GM21447 (cell line): ENCODE measurements at regions not wholly inside any gene's neighbourhood (a gene's known extent, or its start where the extent isn't known, plus 50 kb on each side); places are given as distances from the start of the nearest gene placed in this dataset.
"Not testable (repeated sequence)": the region's sequence is repeated elsewhere in the genome, so short reads cannot be mapped to it uniquely, and the experiment has no call there.

Experiments used
- ATAC-seq: cut with Tn5 transposase; IDR thresholded peaks from one replicate; pipeline ENCODE4 v1.9.1; 2021; ENCODE audit not compliant: unreplicated experiment

DNA sequence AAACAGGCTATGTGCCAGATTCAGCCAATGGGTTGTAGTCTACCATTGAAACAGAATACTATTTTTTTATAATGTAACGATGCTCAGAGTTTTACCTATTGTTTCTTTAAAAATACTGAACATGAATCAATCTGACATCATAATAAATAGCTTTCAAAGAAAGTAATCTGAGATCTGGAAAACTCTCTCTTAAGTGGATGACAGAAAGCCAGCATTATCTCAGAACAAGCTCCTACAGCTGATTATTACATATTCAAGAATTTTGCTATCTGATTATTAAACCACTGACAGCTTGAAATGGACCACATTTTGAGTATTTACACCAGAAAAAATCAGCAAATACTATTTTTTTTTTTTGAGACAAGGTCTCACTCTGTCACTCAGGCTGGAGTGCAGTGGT, 484.2 kb upstream of the SOX9 start:
- ATAC-seq = no peak

DNA sequence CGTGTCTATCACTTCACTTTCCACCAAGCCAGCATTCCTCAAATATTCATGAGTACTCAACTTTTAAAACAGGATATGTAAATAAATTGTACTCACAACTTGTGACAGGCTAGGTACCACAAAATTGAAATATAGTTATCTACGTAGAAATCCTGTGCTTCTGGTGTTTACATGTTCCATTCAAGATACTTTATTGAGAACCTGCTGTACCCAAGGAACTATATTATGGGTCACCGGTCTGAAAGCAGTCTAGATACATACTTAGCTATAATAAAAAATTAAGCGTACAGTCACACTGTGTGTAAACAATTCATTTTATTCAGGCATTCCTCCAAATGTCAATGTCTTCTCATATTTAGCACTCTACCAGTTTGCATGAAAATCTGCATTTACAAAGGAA, 482.2 kb upstream of the SOX9 start:
- no peak for ATAC-seq

- ATAC-seq = no peak
These were observed 481.0 kb upstream of the SOX9 start for GRCh38 chr17:71639865-71640264.

- ATAC-seq = not testable (repeated sequence)
These were observed 473.9 kb upstream of the SOX9 start for GRCh38 chr17:71646890-71647289.

DNA sequence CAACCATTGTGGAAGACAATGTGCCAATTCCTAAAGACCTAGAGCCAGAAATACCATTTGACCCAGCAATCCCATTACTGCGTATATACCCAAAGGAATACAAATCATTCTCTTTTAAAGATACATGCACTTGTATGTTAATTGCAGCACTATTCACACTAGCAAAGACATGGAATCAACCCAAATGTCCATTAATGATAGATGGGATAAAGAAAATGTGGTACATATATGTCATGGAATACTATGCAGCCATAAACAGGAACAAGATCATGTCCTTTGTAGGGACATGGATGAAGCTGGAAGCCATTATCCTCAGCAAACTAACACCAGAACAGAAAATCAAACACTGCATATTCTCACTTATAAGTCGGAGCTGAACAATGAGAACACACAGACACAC, 472.5 kb upstream of the SOX9 start:
- not testable (repeated sequence) for ATAC-seq

DNA sequence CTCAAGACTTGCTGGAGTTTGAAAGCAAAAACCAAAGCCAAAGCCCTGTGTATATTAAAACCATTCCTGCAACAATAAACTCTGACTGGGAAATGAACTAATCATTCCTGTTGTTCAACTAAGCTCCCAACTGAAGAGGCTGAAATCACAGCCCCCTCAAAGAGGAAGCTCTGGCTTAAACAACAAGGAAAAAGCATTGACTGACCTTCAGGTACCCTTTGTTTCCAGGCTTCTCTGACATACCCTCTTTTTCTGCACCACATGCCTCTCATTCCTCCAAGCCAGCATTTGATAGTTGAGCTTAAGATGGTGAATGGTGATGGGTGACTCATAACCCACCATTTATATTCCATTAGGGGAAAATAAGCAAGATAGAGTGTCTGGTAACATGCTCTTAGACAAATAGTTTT, 470.9 kb upstream of the SOX9 start:
- no peak for ATAC-seq

- no peak for ATAC-seq
These were observed 465.3 kb upstream of the SOX9 start for GRCh38 chr17:71655542-71655941.

- no peak for ATAC-seq
These were observed 463.6 kb upstream of the SOX9 start for GRCh38 chr17:71656964-71657858.

GRCh38 chr17:71658996-71659395, 461.8 kb upstream of the SOX9 start:
- ATAC-seq = no peak

DNA sequence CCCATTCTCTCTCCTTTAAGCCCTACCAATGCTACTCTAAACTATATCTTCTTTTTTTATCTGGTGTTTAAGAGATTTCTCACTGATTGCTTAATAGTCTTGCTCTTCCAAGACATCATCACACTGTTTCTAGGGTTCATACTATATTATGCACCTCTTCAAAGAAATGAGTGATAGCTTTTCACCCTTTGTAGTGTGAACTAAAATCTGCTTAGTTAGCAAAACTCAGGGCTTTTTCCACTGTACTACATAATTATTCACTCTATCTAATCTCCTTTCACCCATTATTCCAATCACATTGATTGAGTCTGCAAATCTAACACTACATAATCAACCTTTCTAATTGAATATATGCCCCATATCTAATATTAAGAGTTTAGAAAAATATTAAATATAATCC, 456.0 kb upstream of the SOX9 start:
- ATAC-seq = no peak

- no peak for ATAC-seq
These were observed 454.8 kb upstream of the SOX9 start for GRCh38 chr17:71666047-71666446.

DNA sequence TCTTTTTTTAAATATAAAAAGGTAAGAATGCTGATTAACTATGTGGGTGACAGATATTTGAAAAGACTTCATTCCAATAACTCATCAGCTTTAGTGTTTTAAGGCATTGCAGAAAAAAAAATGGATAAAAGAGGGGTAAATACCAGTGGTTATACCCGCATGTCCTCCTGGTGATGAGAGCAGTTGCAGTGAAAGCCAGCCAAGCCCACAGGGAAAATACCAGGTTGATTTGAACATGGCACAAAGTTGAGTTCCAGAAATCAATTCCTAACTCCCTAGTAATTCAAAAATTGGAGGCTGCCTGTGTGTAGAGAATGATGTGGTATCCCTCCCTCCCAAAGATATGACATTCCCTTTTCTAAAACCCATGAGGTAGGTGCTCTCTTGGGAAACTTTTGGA, 453.2 kb upstream of the SOX9 start:
- no peak for ATAC-seq

DNA sequence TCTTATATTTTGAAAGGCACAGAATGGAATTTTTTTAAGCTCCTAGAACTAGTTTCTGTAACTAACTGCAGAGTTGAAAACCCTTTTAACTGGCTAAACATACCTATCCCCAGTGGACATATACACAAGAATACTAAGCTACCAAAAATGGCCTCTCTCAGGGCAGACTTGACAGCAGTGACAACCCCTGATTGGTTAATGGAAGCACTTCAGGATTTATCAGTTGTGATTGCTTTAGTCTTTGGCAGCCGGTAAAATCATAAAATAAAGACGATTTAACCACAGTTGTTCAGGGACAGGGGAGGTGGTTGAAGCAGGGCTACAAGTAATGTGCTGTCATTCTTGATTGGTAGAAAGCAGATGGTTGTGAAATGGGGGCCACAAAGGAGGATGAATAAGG, 452.0 kb upstream of the SOX9 start:
- ATAC-seq = no peak

GRCh38 chr17:71677439-71677838, 443.4 kb upstream of the SOX9 start:
- no peak for ATAC-seq

DNA sequence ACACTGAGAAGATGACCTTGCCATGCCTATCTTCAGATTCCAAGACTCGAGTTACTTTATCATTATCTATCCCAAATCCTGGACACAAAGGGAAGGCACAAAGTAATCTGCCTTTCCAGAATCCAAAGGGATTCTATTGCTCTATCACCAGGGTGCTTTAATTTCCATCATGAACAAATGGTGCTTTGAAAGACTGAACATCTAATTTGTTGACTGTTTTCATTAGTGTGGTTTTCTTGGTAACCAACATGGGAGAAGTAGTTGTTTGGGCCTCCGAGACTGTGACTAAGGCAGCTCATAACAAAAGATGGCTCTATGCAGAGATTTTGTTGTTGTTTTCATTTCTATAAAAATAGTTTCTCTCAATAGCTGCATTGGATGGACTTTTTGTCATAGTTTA, 441.0 kb upstream of the SOX9 start:
- no peak for ATAC-seq

DNA sequence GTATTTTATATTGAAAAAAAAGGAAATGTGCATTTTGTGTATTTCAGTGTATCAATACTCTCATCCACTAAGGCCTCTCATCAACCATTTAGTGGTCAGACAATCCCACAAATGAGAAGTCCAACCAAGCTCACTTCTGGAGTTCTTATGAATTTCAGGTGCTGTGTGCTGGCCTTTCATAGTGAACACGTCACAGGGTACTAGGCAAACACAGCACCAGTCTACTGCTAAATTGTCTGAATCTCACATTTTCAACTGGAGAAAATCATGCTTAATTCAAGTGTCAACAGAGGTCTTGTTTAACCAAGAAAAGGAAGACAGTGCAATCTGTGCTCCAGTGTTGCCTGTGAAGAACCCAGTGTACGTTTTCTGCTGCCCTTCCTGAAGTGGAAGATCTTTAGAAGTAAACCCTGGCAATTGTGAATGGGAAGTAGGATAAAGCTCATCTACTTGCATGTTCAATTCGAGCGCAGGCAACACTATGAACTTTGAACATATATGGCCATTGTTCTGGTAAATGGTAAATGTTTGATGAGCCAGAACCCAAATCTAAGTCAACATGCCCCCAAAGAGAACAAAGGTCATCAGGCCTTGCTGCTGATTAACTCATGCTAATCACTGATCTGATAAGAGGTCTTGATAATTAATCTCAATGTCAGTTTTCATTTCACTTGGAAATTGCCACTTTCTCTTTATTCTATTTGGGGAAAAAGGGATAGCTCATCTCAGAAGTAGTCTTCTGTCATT, 439.2 kb upstream of the SOX9 start:
- no peak for ATAC-seq

DNA sequence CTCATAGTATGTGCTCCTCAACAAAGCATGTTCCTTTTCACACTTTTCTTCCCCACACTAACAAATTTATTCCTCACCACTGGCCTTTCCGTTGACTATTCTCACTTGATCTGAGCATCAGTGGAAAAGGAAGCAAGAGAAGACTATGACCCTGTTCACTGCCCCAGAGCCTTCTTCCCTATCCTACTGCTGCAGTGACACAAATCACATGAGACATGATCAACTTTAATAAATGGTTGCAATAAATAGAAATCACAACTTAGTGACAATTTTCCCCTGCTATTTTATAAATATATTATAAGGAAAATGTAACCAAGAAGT, 438.7 kb upstream of the SOX9 start:
- no peak for ATAC-seq

DNA sequence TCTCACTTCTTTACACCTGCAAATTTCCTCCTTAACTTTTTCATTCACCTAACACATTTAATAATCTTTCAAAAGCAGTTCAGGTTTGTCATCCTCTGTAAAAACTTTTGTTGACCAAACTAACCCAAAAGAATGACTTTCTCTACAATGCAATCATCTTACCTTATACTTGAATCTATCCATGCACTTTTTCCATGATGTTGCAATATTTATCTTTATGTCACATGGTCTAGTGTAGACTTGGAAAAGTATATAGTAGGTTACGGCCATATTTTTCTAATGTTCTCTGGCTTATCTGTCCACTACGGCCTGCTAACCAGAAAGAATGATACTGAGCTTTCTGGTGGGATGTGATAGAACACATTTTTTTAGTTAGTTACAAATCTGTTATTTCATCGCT, 431.0 kb upstream of the SOX9 start:
- ATAC-seq = no peak

DNA sequence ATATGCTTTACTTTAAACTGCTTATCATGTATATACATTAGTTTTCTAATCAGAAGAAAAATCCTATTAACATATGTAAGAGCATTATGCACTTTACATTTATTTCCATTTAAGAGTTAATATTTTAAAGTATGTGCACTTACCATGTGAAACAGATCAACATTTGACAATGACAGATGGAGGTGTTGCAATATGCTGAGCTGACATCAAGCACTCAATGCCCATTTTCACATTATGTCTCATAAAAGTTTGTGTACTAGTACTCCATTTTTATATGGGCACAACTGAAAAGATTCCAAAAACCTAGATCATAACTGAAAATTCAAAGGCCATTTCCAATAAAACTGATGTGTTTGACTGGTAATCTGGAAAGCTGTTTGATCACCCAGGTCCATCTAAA, 420.9 kb upstream of the SOX9 start:
- no peak for ATAC-seq

DNA sequence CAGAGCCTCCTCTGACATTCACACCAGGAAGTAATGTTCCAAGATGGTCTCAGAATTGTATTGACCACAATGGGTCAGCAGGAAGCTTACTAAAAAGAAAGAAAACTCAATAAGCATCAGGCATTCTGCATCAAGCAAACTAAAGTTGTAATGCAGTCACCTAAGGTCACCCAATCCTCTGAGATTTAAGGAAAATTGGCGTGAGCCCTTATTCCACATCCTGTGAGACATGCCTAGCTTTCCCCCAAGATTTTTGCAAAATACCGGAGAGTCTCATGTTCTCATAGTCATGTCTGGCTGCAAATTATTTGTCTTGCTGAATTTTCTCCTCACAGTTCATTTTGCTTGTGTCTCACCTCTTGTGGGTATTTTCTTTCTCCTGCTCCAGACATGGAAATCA, 417.1 kb upstream of the SOX9 start:
- ATAC-seq = no peak

- no peak for ATAC-seq
These were observed 411.4 kb upstream of the SOX9 start for GRCh38 chr17:71709271-71709890.

DNA sequence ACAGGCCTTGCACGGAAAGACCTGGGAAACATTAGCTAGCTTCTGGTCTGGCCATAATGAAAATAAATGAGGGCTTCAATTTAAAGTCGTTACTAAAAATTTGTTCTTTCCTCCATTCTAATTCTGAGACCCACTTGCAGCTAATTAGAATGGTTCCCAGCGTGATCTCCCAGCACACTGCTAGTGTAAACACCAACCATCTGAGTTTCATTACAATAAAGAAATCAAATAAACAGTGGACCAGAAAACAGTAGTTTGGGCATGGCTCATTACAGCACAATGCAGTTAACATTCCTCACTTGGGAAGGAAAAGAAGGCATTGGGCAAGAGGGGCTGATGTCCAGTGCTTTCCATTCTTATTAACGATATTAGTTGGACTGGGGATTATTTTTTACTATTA, 410.9 kb upstream of the SOX9 start:
- no peak for ATAC-seq
